ENCODE measurements at regions not wholly inside any gene's neighbourhood (a gene's known extent, or its start where the extent isn't known, plus 50 kb on each side); places are given as distances from the start of the nearest gene placed in this dataset.

GRCh38 chr5:1938310-1939000, 55.7 kb upstream of the IRX4 start:
- no peak for DNase-seq

DNA sequence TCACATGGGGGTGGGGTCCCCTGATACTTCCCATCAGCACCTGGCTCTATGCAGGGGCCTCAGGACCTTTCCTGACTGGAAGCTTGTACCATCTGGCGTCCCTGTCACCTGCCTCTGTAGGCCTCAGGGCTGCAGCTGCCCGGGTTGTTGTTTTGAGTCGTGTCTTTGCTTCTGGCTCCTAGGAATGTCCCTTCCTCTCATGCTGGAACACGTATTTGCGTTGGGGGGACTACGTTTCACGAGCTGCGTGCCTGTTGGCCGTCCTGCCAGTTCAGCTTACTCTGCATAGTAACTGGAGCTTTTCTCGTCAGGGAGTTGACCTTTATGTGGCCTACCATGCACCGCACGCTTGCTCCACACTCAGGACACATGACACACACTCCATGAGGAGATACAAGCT, 54.9 kb upstream of the IRX4 start:
- DNase-seq, result no peak

DNA sequence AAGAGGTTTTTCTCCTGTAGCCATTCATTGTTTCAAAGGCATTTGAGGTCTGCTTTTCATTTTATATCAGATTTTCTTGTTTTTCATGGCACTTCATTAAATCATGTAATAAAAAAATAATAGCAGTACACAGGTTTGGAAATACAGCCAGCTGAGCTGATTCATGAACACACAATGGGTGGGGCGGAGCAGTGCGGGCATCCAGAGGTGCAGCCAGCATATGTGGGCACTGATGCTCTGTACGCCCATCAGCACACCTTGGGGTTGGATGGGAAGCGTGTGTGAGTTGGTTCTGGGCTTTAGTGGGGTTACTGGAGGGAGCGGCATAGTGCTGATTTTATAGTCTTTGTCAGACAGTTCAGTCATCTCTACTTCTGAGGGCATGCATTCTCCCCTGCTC, 54.2 kb upstream of the IRX4 start:
- DNase-seq, result no peak

GRCh38 chr5:1936413-1936812, 53.7 kb upstream of the IRX4 start:
- no peak for DNase-seq

GRCh38 chr5:1934801-1935429, 52.2 kb upstream of the IRX4 start:
- no peak for DNase-seq

DNA sequence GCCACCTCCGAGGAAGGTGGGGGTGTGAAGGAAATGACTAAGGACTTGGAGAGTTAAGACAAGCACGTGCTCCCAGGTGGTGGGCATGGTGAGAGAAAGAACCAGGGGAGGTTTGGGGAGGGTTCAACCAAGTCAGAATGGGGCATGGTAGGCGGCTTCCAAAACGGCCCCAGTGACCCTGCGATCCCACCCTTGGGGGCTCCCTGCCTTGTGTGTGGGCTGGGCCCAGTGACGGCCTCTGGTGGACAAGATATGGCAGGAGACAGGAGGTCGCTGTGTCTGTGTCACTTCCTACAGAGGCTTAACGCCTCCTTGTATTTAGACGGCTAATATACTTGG, 51.3 kb upstream of the IRX4 start:
- DNase-seq, result no peak

DNA sequence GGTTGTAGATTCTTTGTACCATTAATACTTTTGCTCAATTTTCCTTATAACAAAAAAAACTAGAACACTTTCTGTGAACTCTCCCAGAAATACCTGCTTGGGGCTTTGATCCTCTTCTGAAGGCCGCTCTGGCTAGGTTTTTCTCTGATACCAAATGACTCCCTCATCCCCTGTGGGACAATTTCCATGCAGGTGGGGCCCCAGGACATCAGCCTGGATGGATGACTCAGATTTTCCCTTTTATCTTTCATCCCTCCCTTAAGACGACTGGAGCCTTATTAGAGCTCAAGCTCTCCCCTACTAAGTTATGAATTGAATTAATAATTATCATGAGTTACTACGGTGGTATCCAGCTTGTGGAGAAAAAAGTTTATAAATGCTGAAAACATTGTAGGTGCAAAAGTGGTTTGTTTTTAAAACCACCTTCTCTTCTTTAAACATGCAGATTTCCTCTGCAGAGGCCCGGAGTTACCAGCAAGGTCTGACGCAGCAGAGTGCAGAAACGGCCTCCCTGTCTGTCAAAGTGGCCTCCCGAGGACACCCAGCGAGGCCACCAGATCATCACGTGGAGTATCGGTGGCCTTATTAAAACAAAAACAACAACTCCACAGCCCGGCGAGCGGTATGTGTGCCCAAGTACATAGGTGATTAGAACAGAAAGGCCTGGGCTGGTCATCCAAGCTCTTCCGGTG, 50.8 kb upstream of the IRX4 start:
- DNase-seq, result no peak

All from NCI-H1436 (cell line).